Left ventricle myocardium superior (tissue), 1 donor: ENCODE measurements at regions not wholly inside any gene's neighbourhood (a gene's known extent, or its start where the extent isn't known, plus 50 kb on each side); places are given as distances from the start of the nearest gene placed in this dataset.
"Not testable (repeated sequence)": the region's sequence is repeated elsewhere in the genome, so short reads cannot be mapped to it uniquely, and the experiment has no call there.

ENCODE experiments used
- ATAC-seq: fragments of 200-7000 bp; cut with Tn5 transposase; one replicate; pipeline ENCODE4 v1.9.1; 2020; ENCODE audit warnings: mild to moderate bottlenecking, moderate library complexity
- DNase-seq: peaks from one replicate; pipeline ENCODE4 v3.0.0-alpha.2; 2020
- intact Hi-C: fragments of 100-400 bp; cut with micrococcal nuclease; formaldehyde crosslinking; loops from one replicate; pipeline ENCODE4 v1.11.0; 2022
- donor health status: DM: no; HTN: yes; CAD: no; lungs with severe emphysema.

- DNase-seq (no peak), ATAC-seq (no peak)
- intact Hi-C loops = no loop called here
These were observed 71.1 kb upstream of the TMEM97 start for GRCh38 chr17:28247671-28248555.

- intact Hi-C loops = no loop called here
- no peak for ATAC-seq
- no peak for DNase-seq
These were observed 69.3 kb upstream of the TMEM97 start for GRCh38 chr17:28249706-28250105.

GRCh38 chr17:28252436-28252835 is 66.6 kb upstream of the TMEM97 start:
- DNase-seq (no peak), ATAC-seq (no peak)
- intact Hi-C loops = no loop called here

GRCh38 chr17:28253663-28254062 is 65.3 kb upstream of the TMEM97 start:
- ATAC-seq (no peak), DNase-seq (no peak)
- intact Hi-C loops = no loop called here

- intact Hi-C loops = no loop called here
- ATAC-seq (no peak), DNase-seq (no peak)
These were observed 63.4 kb upstream of the TMEM97 start for GRCh38 chr17:28255616-28256015.

GRCh38 chr17:28256370-28256769 is 62.6 kb upstream of the TMEM97 start:
- intact Hi-C loops = no loop called here
- DNase-seq (no peak), ATAC-seq (no peak)

- intact Hi-C loops = no loop called here
- ATAC-seq = no peak
- DNase-seq = no peak
These were observed 62.1 kb upstream of the TMEM97 start for GRCh38 chr17:28256881-28257280.

- intact Hi-C loops = no loop called here
- peak; percentile 47 for ATAC-seq
- DNase-seq = no peak
These were observed 60.6 kb upstream of the TMEM97 start for GRCh38 chr17:28258347-28258887.

- DNase-seq = no peak
These were observed 57.8 kb upstream of the TMEM97 start for GRCh38 chr17:28261219-28261618.

GRCh38 chr17:28262123-28262745 is 56.8 kb upstream of the TMEM97 start:
- DNase-seq, intact Hi-C loops, ATAC-seq: not testable (repeated sequence)

More at GRCh38 chr17:28261219-28261618, 57.8 kb upstream of the TMEM97 start:
- intact Hi-C loops = no loop called here
- no peak for ATAC-seq

- ATAC-seq, intact Hi-C loops, DNase-seq: not testable (repeated sequence)
These were observed 54.0 kb upstream of the TMEM97 start for GRCh38 chr17:28264902-28265548.

- DNase-seq, ATAC-seq, intact Hi-C loops: not testable (repeated sequence)
These were observed 53.0 kb upstream of the TMEM97 start for GRCh38 chr17:28265856-28266546.

- DNase-seq, intact Hi-C loops, ATAC-seq: not testable (repeated sequence)
These were observed 52.5 kb upstream of the TMEM97 start for GRCh38 chr17:28266547-28266920.

- ATAC-seq, intact Hi-C loops, DNase-seq: not testable (repeated sequence)
These were observed 51.9 kb upstream of the TMEM97 start for GRCh38 chr17:28266926-28267719.

- intact Hi-C loops = no loop called here
- ATAC-seq = no peak
- DNase-seq = no peak
These were observed 51.0 kb upstream of the TMEM97 start for GRCh38 chr17:28267720-28268609.

- intact Hi-C loops = no loop called here
- ATAC-seq (no peak), DNase-seq (no peak)
These were observed 50.2 kb upstream of the TMEM97 start for GRCh38 chr17:28268610-28269313.
